ENCODE measurements at regions not wholly inside any gene's neighbourhood (a gene's known extent, or its start where the extent isn't known, plus 50 kb on each side); places are given as distances from the start of the nearest gene placed in this dataset.

DNA sequence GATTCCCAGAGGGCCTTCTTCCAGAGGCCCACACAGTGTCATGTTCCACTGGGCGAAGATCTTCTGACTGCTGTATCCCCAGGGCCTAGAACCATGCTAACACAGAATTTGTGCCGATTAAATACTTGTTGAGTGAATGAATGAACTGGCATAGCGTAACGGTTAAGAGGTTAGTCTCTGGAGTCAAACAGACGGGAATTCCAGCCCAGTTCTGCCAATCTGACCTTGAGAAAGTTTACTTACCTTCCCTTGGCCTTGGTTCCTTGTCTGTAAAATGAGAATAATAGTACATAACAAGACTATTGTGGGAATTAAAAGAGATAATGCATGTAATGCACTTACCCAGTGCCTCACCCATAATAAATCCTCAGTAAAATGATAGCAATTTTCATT lies 58.3 kb upstream of the PLAC1 start:
- Mint-ChIP-seq H3K4me3 (no peak overlapping the region), H3K36me3 (no peaks in the 10 kb centered on the region), H3K27me3 (peaks cover 0 to 1% of the 10 kb centered on the region in 2 donors), H3K9me3 (no peaks in the 10 kb centered on the region), H3K4me1 (peaks cover 2 to 6% (median 5%) of the 10 kb centered on the region in 4 donors), H3K27ac (no peak overlapping the region)
- H3K27ac ChIP-seq (ENCODE audit: low read depth, low read length), result no peak overlapping the region
- no peak overlapping the region for H3K4me3 ChIP-seq (ENCODE audit: low read length in 2 of 2)
- intact Hi-C loops (cut with micrococcal nuclease), result no loop called here
- no peaks in the 10 kb centered on the region for H3K9me3 ChIP-seq (ENCODE audit: control insufficient read depth in 1 of 2, low read length in 2 of 2)
- ChIA-PET POLR2A (ENCODE audit: partially characterized antibody) (no interaction called here), CTCF (ENCODE audit: partially characterized antibody) (no interaction called here)
- DNase-seq, result no peak
- H3K36me3 ChIP-seq (ENCODE audit: insufficient read depth, low read length), result no peaks in the 10 kb centered on the region
- H3K4me1 ChIP-seq (ENCODE audit: insufficient read depth, low read length), result peaks cover 6% of the 10 kb centered on the region
- H3K27me3 ChIP-seq (ENCODE audit: insufficient read depth, low read length), result no peaks in the 10 kb centered on the region

DNA sequence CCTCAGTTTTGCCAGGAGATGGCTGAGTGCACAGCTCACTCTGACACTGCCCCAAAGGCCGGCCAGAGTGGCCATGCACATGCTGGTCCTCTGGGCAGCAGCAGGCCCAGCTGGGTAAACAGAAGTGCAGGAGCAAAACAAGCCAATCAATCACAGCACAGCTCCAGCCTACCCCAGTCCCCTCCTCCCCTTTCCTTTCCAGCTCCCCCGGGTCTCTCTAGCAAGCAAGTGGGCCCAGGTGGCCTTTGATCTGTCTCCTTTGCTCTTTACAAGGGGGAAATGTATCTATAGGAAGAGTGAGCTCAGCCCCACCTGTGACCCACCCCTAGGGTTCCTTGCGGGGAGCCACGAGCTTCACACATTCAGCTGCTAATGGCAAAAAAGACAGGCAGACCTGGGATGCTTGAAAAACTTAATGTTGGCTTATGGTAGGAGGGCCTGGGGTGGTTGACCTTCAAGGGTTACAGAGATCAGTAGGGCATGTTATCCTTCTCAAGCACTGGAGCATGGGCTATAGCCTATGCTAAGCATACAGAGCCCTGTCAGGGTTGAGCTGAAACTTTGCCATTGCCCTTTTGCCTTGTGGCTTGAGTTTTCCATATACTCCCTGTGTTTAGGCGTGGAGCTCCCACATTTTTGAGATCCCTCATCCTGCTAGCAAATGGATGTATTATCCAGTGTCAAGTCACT lies 57.8 kb upstream of the PLAC1 start:
- CTCF ChIA-PET (ENCODE audit: partially characterized antibody), result no interaction called here
- no peaks in the 10 kb centered on the region for H3K27me3 ChIP-seq (ENCODE audit: insufficient read depth, low read length)
- H3K27ac Mint-ChIP-seq, result no peak overlapping the region
- peaks cover 6% of the 10 kb centered on the region for H3K4me1 ChIP-seq (ENCODE audit: insufficient read depth, low read length)
- intact Hi-C loops (cut with micrococcal nuclease), result no loop called here
- no peak overlapping the region for H3K4me3 ChIP-seq (ENCODE audit: low read length in 2 of 2)
- H3K9me3 ChIP-seq (ENCODE audit: control insufficient read depth in 1 of 2, low read length in 2 of 2), result no peaks in the 10 kb centered on the region
- H3K27me3 Mint-ChIP-seq, result peaks cover 0 to 1% of the 10 kb centered on the region in 2 donors
- POLR2A ChIA-PET (ENCODE audit: partially characterized antibody), result no interaction called here
- no peaks in the 10 kb centered on the region for H3K9me3 Mint-ChIP-seq
- no peak overlapping the region for H3K27ac ChIP-seq (ENCODE audit: low read depth, low read length)
- H3K36me3 Mint-ChIP-seq, result no peaks in the 10 kb centered on the region
- DNase-seq, result no peak
- H3K4me3 Mint-ChIP-seq, result no peak overlapping the region
- peaks cover 2 to 6% (median 5%) of the 10 kb centered on the region in 4 donors for H3K4me1 Mint-ChIP-seq
- H3K36me3 ChIP-seq (ENCODE audit: insufficient read depth, low read length), result no peaks in the 10 kb centered on the region

DNA sequence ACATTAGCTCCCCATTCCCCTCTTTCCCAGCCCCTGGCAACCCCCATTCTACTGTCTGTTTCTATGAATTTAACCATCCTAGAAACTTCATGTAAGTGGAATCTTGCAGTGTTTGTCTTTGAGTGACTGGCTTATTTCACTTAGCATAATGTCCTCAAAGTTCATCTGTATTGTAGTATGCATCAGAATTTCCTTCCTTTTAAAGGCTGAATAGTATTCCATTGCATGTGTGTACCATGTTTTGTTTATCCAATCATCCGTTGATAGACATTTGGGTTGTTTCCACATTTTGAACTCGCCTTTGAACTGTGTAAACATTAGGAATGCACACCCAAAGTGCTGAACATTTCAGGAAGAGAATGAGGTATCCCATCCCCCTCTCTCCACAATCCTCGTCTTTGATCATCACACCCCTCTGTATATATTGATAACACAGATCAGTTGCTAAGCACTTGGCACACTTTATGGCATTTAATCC lies 56.4 kb upstream of the PLAC1 start:
- POLR2A ChIA-PET (ENCODE audit: partially characterized antibody), result no interaction called here

DNA sequence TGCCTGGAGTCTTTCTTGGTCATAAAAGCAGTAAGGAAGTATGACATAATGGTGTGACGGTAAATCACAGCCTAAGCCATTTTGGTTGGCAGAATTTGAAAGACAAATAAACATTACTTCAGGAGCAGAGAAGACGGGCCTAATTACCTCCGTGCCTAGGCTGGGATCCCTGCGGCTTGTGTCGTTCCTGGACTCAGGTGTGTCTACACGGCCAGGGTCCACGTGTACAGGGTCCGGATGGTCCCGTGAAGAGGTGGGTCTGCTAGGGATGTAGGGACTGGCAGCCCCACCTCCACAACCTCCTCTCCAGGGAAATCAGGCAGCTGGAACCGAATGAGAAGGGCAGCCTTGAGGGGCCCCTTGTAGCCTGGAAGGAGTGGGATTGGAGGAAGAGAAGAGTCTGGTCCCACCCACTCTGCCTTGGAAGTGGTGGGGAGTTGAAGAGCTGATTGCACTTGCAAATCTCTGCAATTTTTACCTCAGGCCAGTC lies 55.4 kb upstream of the PLAC1 start:
- Mint-ChIP-seq H3K4me3 (no peak overlapping the region), H3K9me3 (no peaks in the 10 kb centered on the region), H3K27me3 (peaks cover 0 to 1% of the 10 kb centered on the region in 2 donors), H3K36me3 (no peaks in the 10 kb centered on the region), H3K4me1 (peaks cover 0 to 2% (median 1%) of the 10 kb centered on the region in 4 donors), H3K27ac (no peak overlapping the region)
- Histone ChIP-seq H3K9me3 (ENCODE audit: control insufficient read depth in 1 of 2, low read length in 2 of 2) (no peaks in the 10 kb centered on the region), H3K4me3 (ENCODE audit: low read length in 2 of 2) (no peak overlapping the region), H3K27me3 (ENCODE audit: insufficient read depth, low read length) (no peaks in the 10 kb centered on the region), H3K4me1 (ENCODE audit: insufficient read depth, low read length) (peaks cover 3% of the 10 kb centered on the region), H3K36me3 (ENCODE audit: insufficient read depth, low read length) (no peaks in the 10 kb centered on the region), H3K27ac (ENCODE audit: low read depth, low read length) (no peak overlapping the region)
- POLR2A ChIA-PET (ENCODE audit: partially characterized antibody), result no interaction called here
- CTCF ChIA-PET (ENCODE audit: partially characterized antibody), result no interaction called here
- no peak for DNase-seq
- intact Hi-C loops (cut with micrococcal nuclease), result no loop called here

More for the DNA sequence above, 56.4 kb upstream of the PLAC1 start:
- CTCF ChIA-PET (ENCODE audit: partially characterized antibody), result no interaction called here
- Mint-ChIP-seq H3K4me3 (no peak overlapping the region), H3K27ac (no peak overlapping the region), H3K36me3 (no peaks in the 10 kb centered on the region), H3K4me1 (peaks cover 2 to 6% (median 5%) of the 10 kb centered on the region in 4 donors), H3K27me3 (peaks cover 0 to 1% of the 10 kb centered on the region in 2 donors), H3K9me3 (no peaks in the 10 kb centered on the region)
- no peak overlapping the region for H3K4me3 ChIP-seq (ENCODE audit: low read length in 2 of 2)
- no peak overlapping the region for H3K27ac ChIP-seq (ENCODE audit: low read depth, low read length)
- no peak for DNase-seq
- H3K9me3 ChIP-seq (ENCODE audit: control insufficient read depth in 1 of 2, low read length in 2 of 2), result no peaks in the 10 kb centered on the region
- H3K36me3 ChIP-seq (ENCODE audit: insufficient read depth, low read length), result no peaks in the 10 kb centered on the region
- no peaks in the 10 kb centered on the region for H3K27me3 ChIP-seq (ENCODE audit: insufficient read depth, low read length)
- intact Hi-C loops (cut with micrococcal nuclease), result no loop called here
- peaks cover 6% of the 10 kb centered on the region for H3K4me1 ChIP-seq (ENCODE audit: insufficient read depth, low read length)

DNA sequence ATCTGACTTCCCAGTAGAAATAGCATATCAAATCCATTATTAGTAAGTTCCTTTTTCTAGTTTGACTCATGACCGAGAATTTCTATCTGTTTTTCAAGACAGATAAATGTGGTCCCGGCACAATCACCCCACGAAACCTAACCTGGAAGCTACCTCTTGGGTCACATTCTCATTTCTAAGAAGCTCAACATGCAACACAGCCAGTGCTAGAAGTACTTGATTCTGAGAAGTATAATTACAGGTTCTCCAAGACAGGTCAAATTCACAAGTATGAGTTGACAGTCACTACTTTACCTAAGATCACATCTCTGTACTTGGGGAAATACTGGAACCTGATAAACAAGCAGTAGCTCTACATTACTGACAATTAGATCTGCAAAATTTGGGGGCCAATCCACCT lies 54.0 kb upstream of the PLAC1 start:
- intact Hi-C loops (cut with micrococcal nuclease), result no loop called here
- ChIA-PET POLR2A (ENCODE audit: partially characterized antibody) (no interaction called here), CTCF (ENCODE audit: partially characterized antibody) (no interaction called here)
- DNase-seq, result no peak
- H3K27ac ChIP-seq (ENCODE audit: low read depth, low read length), result no peak overlapping the region
- Mint-ChIP-seq H3K36me3 (no peaks in the 10 kb centered on the region), H3K9me3 (peaks cover 0 to 2% (median 0%) of the 10 kb centered on the region in 8 donors), H3K4me1 (no peaks in the 10 kb centered on the region), H3K27me3 (peaks cover 0 to 1% of the 10 kb centered on the region in 2 donors), H3K4me3 (no peak overlapping the region), H3K27ac (no peak overlapping the region)
- no peaks in the 10 kb centered on the region for H3K27me3 ChIP-seq (ENCODE audit: insufficient read depth, low read length)
- no peak overlapping the region for H3K4me3 ChIP-seq (ENCODE audit: low read length in 2 of 2)
- H3K36me3 ChIP-seq (ENCODE audit: insufficient read depth, low read length), result no peaks in the 10 kb centered on the region
- no peaks in the 10 kb centered on the region for H3K9me3 ChIP-seq (ENCODE audit: control insufficient read depth in 1 of 2, low read length in 2 of 2)
- H3K4me1 ChIP-seq (ENCODE audit: insufficient read depth, low read length), result no peaks in the 10 kb centered on the region

DNA sequence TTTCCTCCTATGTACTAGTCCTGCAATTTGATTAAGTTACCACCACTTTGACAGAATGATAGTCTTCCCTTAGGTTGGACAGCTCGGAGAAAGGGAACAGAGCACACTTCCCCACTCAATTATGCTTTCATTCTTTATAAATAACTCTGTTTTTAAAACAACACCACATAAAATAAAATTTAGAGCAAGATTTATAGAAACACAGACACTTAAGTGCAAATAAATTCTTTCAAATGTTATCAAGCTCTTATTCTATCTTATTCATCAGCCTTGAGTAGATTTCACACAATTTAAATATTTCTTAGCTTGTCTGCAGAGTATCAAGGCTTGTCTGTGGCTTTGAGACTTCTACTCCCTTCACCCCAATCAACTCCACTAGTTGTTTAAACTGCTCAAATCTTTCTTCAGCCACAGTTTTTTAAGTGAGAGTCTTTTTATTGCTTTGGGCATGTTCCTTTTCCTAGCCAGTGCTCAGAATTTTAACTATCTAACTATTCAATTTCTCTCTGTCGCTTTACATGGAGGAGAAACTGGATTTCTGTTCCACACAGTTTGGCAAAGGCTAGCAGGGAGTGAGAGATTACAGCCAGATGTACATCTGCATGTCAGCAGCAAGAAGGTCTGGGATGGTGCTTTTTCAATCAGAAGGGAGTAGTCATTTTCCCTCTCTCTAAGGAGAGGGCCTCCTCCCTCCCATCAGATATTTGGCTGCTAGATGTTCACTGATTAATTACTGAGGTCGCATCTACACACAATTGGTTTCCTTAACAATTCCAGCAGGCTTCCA lies 53.1 kb upstream of the PLAC1 start:
- H3K36me3 Mint-ChIP-seq, result no peaks in the 10 kb centered on the region
- no peaks in the 10 kb centered on the region for H3K36me3 ChIP-seq (ENCODE audit: insufficient read depth, low read length)
- H3K4me3 ChIP-seq (ENCODE audit: low read length in 2 of 2), result no peak overlapping the region
- H3K4me1 Mint-ChIP-seq, result no peaks in the 10 kb centered on the region
- POLR2A ChIA-PET (ENCODE audit: partially characterized antibody), result no interaction called here
- peaks cover 0 to 2% (median 0%) of the 10 kb centered on the region in 8 donors for H3K9me3 Mint-ChIP-seq
- CTCF ChIA-PET (ENCODE audit: partially characterized antibody), result no interaction called here
- no peak for DNase-seq
- no peaks in the 10 kb centered on the region for H3K4me1 ChIP-seq (ENCODE audit: insufficient read depth, low read length)
- H3K27ac ChIP-seq (ENCODE audit: low read depth, low read length), result no peak overlapping the region
- H3K27ac Mint-ChIP-seq, result no peak overlapping the region
- no peaks in the 10 kb centered on the region for H3K27me3 ChIP-seq (ENCODE audit: insufficient read depth, low read length)
- intact Hi-C loops (cut with micrococcal nuclease), result no loop called here
- no peaks in the 10 kb centered on the region for H3K9me3 ChIP-seq (ENCODE audit: control insufficient read depth in 1 of 2, low read length in 2 of 2)
- H3K27me3 Mint-ChIP-seq, result peaks cover 0 to 1% of the 10 kb centered on the region in 2 donors
- H3K4me3 Mint-ChIP-seq, result no peak overlapping the region
